OCI-LY1 (cell line): ENCODE measurements at regions not wholly inside any gene's neighbourhood (a gene's known extent, or its start where the extent isn't known, plus 50 kb on each side); places are given as distances from the start of the nearest gene placed in this dataset.

Source experiments
- H2AFZ ChIP-seq: fragments of 200-600 bp; sonication (generic), shearing (Covaris generic); 2 replicates; pipeline ENCODE4 v1.6.0; 2014; ENCODE audit warnings: antibody characterized with exemption, mild to moderate bottlenecking, low read length
- H3F3A ChIP-seq: fragments of 200-600 bp; sonication (generic), shearing (Covaris generic); 2 replicates; pipeline ENCODE4 v1.6.0; 2014; ENCODE audit warnings: mild to moderate bottlenecking, antibody characterized with exemption, low read length, moderate library complexity; ENCODE audit not compliant: insufficient read depth
- H3K27ac ChIP-seq: fragments of 200-600 bp; sonication (generic); 2 replicates; pipeline ENCODE4 v1.5.1; 2014; ENCODE audit warnings: low read length, mixed run types, mild to moderate bottlenecking, low read depth; ENCODE audit not compliant: poor library complexity, severe bottlenecking
- H3K27me3 ChIP-seq: fragments of 200-600 bp; sonication (generic); 2 replicates; pipeline ENCODE4 v1.6.0; 2014; ENCODE audit warnings: antibody characterized with exemption, mild to moderate bottlenecking, low read length, moderate library complexity; ENCODE audit not compliant: insufficient read depth
- H3K36me3 ChIP-seq: fragments of 200-600 bp; sonication (generic); 2 replicates; pipeline ENCODE4 v1.6.1; 2014; ENCODE audit warnings: mild to moderate bottlenecking, antibody characterized with exemption, low read length, moderate library complexity, mixed read lengths; ENCODE audit not compliant: insufficient read depth
- H3K4me1 ChIP-seq: fragments of 200-600 bp; sonication (generic); 2 replicates; pipeline ENCODE4 v1.5.1; 2014; ENCODE audit warnings: mild to moderate bottlenecking, low read length, moderate library complexity; ENCODE audit not compliant: insufficient read depth, severe bottlenecking
- H3K4me2 ChIP-seq: fragments of 200-600 bp; sonication (generic), shearing (Covaris generic); 2 replicates; pipeline ENCODE4 v1.6.1; 2014; ENCODE audit warnings: low read length
- H3K4me3 ChIP-seq: fragments of 200-600 bp; sonication (generic); 2 replicates; pipeline ENCODE4 v1.5.1; 2014; ENCODE audit warnings: low read length, low read depth, mild to moderate bottlenecking, mixed read lengths; ENCODE audit not compliant: poor library complexity, severe bottlenecking
- H3K79me2 ChIP-seq: fragments of 200-600 bp; shearing (Covaris generic); 2 replicates; pipeline ENCODE4 v1.6.1; 2016; ENCODE audit warnings: mixed run types, low read length, mixed read lengths; ENCODE audit not compliant: insufficient read depth
- H3K9ac ChIP-seq: fragments of 200-600 bp; sonication (generic), shearing (Covaris generic); 2 replicates; pipeline ENCODE4 v1.6.1; 2014; ENCODE audit warnings: mild to moderate bottlenecking, low read length, mixed read lengths
- H3K9me2 ChIP-seq: fragments of 200-600 bp; sonication (generic), shearing (Covaris generic); 2 replicates; pipeline ENCODE4 v1.6.1; 2014; ENCODE audit warnings: low read depth, mild to moderate bottlenecking, low read length, mixed read lengths
- H3K9me3 ChIP-seq: fragments of 200-600 bp; shearing (Covaris generic); 2 replicates; pipeline ENCODE4 v1.6.1; 2014; ENCODE audit warnings: low read length, mixed read lengths
- H4K20me1 ChIP-seq: fragments of 200-600 bp; sonication (generic), shearing (Covaris generic); 2 replicates; pipeline ENCODE4 v1.6.0; 2016; ENCODE audit warnings: mild to moderate bottlenecking, low read length; ENCODE audit not compliant: insufficient read depth
- EZH2 ChIP-seq: fragments of 200-600 bp; sonication (generic), shearing (Covaris generic); IDR thresholded peaks from 2 replicates; pipeline ENCODE4 v1.8.0; 2017; ENCODE audit warnings: borderline replicate concordance, mixed run types, mild to moderate bottlenecking, antibody characterized with exemption, low read length, moderate library complexity, mixed read lengths
- TF ChIP-seq, protein P1 (sequence below): fragments of 200-600 bp; sonication (generic), shearing (Covaris generic); IDR thresholded peaks from 2 replicates; pipeline ENCODE4 v1.5.1; 2017; ENCODE audit warnings: mild to moderate bottlenecking, antibody characterized with exemption, low read length, moderate library complexity, mixed read lengths

DNA sequence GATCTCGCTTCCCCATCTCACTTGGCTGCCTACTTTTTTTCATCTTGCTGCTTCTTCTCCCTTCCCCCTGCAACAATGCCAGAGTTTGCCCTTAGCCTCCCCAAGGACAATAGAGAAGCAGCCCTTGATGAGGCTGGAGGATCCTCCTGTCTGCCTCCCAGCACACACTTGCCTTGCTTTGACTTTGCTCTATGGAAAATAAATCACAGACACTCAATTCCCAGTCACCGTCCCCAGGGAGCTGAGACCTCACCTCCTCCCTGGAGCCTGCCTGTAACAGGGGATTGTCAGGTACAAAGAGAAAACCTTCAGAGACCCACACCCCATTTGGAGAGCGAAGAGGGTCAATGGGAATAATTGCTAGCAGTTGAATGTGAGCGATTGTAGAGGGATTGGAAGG is 242.1 kb upstream of the ZNF462 start:
- no peak overlapping the region for H3K4me3 ChIP-seq
- H2AFZ ChIP-seq = no peak overlapping the region
- H3F3A ChIP-seq = no peaks in the 10 kb centered on the region
- H3K9me2 ChIP-seq = no peaks in the 10 kb centered on the region
- H4K20me1 ChIP-seq = no peaks in the 10 kb centered on the region
- H3K27me3 ChIP-seq = no peaks in the 10 kb centered on the region
- no peak overlapping the region for H3K4me2 ChIP-seq
- H3K36me3 ChIP-seq = no peaks in the 10 kb centered on the region
- no peaks in the 10 kb centered on the region for H3K79me2 ChIP-seq
- TF ChIP-seq, protein P1, sequence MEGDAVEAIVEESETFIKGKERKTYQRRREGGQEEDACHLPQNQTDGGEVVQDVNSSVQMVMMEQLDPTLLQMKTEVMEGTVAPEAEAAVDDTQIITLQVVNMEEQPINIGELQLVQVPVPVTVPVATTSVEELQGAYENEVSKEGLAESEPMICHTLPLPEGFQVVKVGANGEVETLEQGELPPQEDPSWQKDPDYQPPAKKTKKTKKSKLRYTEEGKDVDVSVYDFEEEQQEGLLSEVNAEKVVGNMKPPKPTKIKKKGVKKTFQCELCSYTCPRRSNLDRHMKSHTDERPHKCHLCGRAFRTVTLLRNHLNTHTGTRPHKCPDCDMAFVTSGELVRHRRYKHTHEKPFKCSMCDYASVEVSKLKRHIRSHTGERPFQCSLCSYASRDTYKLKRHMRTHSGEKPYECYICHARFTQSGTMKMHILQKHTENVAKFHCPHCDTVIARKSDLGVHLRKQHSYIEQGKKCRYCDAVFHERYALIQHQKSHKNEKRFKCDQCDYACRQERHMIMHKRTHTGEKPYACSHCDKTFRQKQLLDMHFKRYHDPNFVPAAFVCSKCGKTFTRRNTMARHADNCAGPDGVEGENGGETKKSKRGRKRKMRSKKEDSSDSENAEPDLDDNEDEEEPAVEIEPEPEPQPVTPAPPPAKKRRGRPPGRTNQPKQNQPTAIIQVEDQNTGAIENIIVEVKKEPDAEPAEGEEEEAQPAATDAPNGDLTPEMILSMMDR = no peak
- TF ChIP-seq EZH2 = no peak
- no peak overlapping the region for H3K27ac ChIP-seq
- no peak overlapping the region for H3K9ac ChIP-seq
- no peaks in the 10 kb centered on the region for H3K9me3 ChIP-seq
- no peaks in the 10 kb centered on the region for H3K4me1 ChIP-seq

DNA sequence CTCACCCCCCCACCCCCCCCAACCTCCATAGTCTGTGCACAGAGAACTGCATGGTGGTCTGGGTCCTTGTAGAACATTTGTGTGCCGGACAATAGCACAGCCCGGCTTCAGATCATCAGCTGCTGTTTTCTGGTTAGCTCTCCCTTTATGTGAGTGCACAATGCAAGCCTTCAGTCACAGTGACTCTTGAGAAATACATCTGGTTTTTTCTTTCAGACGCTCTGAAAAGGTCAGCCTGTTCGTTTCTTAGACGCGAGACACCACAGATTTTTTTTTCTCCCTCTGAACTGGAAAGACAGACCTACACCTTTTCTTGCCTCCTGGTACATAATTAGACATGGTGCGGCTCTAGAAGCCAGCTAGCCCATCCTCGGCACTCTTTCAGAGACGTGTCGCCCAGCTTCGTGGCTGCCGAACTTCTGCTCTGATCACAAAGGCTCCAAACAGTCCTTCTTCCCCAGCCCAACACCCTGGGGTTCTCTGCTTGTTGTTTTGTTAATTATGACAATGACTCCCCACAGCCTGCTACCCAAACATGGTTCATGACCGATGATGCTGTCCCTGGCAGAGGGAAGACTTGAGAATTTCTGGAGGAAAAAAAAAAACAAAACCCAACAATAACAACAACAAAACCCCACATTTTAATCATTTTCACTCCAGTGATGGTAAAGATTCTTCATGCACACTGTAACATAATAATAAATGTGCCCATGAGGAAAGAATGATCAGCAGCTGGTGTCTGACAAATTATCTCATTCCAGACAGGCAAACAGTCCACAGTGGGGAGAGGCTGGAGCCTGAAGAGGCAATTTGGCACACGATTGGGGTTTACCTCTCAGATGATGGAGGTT is 241.4 kb upstream of the ZNF462 start:
- no peaks in the 10 kb centered on the region for H4K20me1 ChIP-seq
- no peak overlapping the region for H3K4me3 ChIP-seq
- H3K4me2 ChIP-seq = no peak overlapping the region
- H3F3A ChIP-seq = no peaks in the 10 kb centered on the region
- H3K9me2 ChIP-seq = no peaks in the 10 kb centered on the region
- H3K9ac ChIP-seq = no peak overlapping the region
- no peaks in the 10 kb centered on the region for H3K9me3 ChIP-seq
- H3K36me3 ChIP-seq = no peaks in the 10 kb centered on the region
- H2AFZ ChIP-seq = no peak overlapping the region
- no peaks in the 10 kb centered on the region for H3K27me3 ChIP-seq
- H3K4me1 ChIP-seq = no peaks in the 10 kb centered on the region
- H3K27ac ChIP-seq = no peak overlapping the region
- TF ChIP-seq EZH2 = no peak
- TF ChIP-seq, protein P1 = no peak
- no peaks in the 10 kb centered on the region for H3K79me2 ChIP-seq

DNA sequence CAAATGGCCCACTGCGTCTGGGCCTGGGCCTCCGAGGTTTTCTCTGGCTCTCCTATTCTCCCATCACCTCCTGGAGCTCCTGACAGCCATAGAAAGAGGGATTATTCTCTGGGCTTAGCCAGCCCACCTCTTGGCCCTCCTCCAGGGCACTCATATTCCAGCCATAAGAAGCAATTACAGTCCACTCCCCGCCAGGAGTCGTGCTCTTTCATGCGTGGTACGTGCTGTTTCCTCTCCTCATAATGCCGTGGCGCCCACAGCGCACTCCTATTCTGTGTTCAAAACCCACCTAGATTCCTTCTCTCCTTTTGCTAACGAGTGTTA is 240.8 kb upstream of the ZNF462 start:
- TF ChIP-seq EZH2 = no peak
- TF ChIP-seq, protein P1 = no peak
- H3K4me3 ChIP-seq = no peak overlapping the region

More for the DNA sequence above, 240.8 kb upstream of the ZNF462 start:
- Histone ChIP-seq H3K27me3 (no peaks in the 10 kb centered on the region), H3K4me1 (no peaks in the 10 kb centered on the region), H2AFZ (no peak overlapping the region), H3F3A (no peaks in the 10 kb centered on the region), H3K36me3 (no peaks in the 10 kb centered on the region), H3K9me2 (no peaks in the 10 kb centered on the region), H3K79me2 (no peaks in the 10 kb centered on the region), H3K9me3 (no peaks in the 10 kb centered on the region), H3K9ac (no peak overlapping the region), H3K27ac (no peak overlapping the region), H3K4me2 (no peak overlapping the region), H4K20me1 (no peaks in the 10 kb centered on the region)
